H9 (cell line): ENCODE measurements at regions not wholly inside any gene's neighbourhood (a gene's known extent, or its start where the extent isn't known, plus 50 kb on each side); places are given as distances from the start of the nearest gene placed in this dataset.

Experiments
- DNase-seq: peaks from one replicate; pipeline ENCODE4 v3.0.0-alpha.2; 2017
- H2AFZ ChIP-seq: one replicate; pipeline ENCODE4 v1.6.1; 2013; ENCODE audit warnings: mild to moderate bottlenecking, low read length, control low read depth, moderate library complexity
- H2AK5ac ChIP-seq: 2 replicates; pipeline ENCODE4 v1.6.1; 2013; ENCODE audit warnings: low read length, control low read depth, mixed read lengths; ENCODE audit not compliant: insufficient read length
- H2BK120ac ChIP-seq: one replicate; pipeline ENCODE4 v1.6.1; 2013; ENCODE audit warnings: low read depth, mild to moderate bottlenecking, low read length, control low read depth, inconsistent platforms; ENCODE audit not compliant: poor library complexity, severe bottlenecking
- H2BK12ac ChIP-seq: 2 replicates; pipeline ENCODE4 v1.6.1; 2013; ENCODE audit warnings: low read length, control low read depth, mixed read lengths, low read depth; ENCODE audit not compliant: insufficient read length
- H2BK15ac ChIP-seq: 2 replicates; pipeline ENCODE4 v1.6.1; 2013; ENCODE audit warnings: low read depth, low read length, control low read depth
- H2BK20ac ChIP-seq: one replicate; pipeline ENCODE4 v1.6.1; 2013; ENCODE audit warnings: low read depth, mild to moderate bottlenecking, low read length, control low read depth, inconsistent platforms; ENCODE audit not compliant: poor library complexity, severe bottlenecking
- H2BK5ac ChIP-seq: 2 replicates; pipeline ENCODE4 v1.6.1; 2013; ENCODE audit warnings: low read length, control low read depth, mixed read lengths; ENCODE audit not compliant: insufficient read length
- H3K14ac ChIP-seq: 2 replicates; pipeline ENCODE4 v1.6.1; 2013; ENCODE audit warnings: low read length, control low read depth; ENCODE audit not compliant: insufficient read depth
- H3K18ac ChIP-seq: 2 replicates; pipeline ENCODE4 v1.6.1; 2013; ENCODE audit warnings: low read depth, mild to moderate bottlenecking, mixed read lengths, low read length, control low read depth; ENCODE audit not compliant: insufficient read length
- H3K23ac ChIP-seq: 2 replicates; pipeline ENCODE4 v1.6.1; 2013; ENCODE audit warnings: low read length, control low read depth, mixed read lengths, low read depth; ENCODE audit not compliant: insufficient read length
- H3K23me2 ChIP-seq: 2 replicates; pipeline ENCODE4 v1.6.1; 2013; ENCODE audit warnings: low read depth, mild to moderate bottlenecking, mixed read lengths, low read length, control low read depth; ENCODE audit not compliant: insufficient read length, poor library complexity, severe bottlenecking
- H3K27ac ChIP-seq: 2 replicates; pipeline ENCODE4 v1.5.1; 2013; ENCODE audit warnings: low read length, control low read depth, mixed read lengths, low read depth; ENCODE audit not compliant: insufficient read length
- H3K27me3 ChIP-seq: 2 replicates; pipeline ENCODE4 v1.6.1; 2013; ENCODE audit warnings: low read length, control low read depth, inconsistent platforms; ENCODE audit not compliant: insufficient read depth
- H3K4ac ChIP-seq: 2 replicates; pipeline ENCODE4 v1.6.1; 2013; ENCODE audit warnings: low read depth, mild to moderate bottlenecking, control low read depth, inconsistent platforms, low read length, moderate library complexity
- H3K4me1 ChIP-seq: 2 replicates; pipeline ENCODE4 v1.6.1; 2013; ENCODE audit warnings: low read length, control low read depth, inconsistent platforms; ENCODE audit not compliant: insufficient read depth
- H3K4me2 ChIP-seq: 2 replicates; pipeline ENCODE4 v1.6.1; 2013; ENCODE audit warnings: low read length, control low read depth, mixed read lengths; ENCODE audit not compliant: insufficient read length, insufficient read depth
- H3K56ac ChIP-seq: 2 replicates; pipeline ENCODE4 v1.6.1; 2013; ENCODE audit warnings: low read depth, mild to moderate bottlenecking, mixed read lengths, low read length, control low read depth; ENCODE audit not compliant: insufficient read length
- H3K79me1 ChIP-seq: 2 replicates; pipeline ENCODE4 v1.6.1; 2013; ENCODE audit warnings: low read depth, mild to moderate bottlenecking, moderate library complexity, low read length, control low read depth, inconsistent platforms; ENCODE audit not compliant: insufficient read depth, poor library complexity, severe bottlenecking
- H3K79me2 ChIP-seq: 2 replicates; pipeline ENCODE4 v1.6.1; 2013; ENCODE audit warnings: low read length, control low read depth, inconsistent platforms; ENCODE audit not compliant: insufficient read depth
- H3K9ac ChIP-seq: 2 replicates; pipeline ENCODE4 v1.6.1; 2013; ENCODE audit warnings: low read length, control low read depth, mixed read lengths; ENCODE audit not compliant: insufficient read length; ENCODE audit errors: extremely low read depth
- H3K9me3 ChIP-seq: one replicate; pipeline ENCODE4 v1.6.1; 2013; ENCODE audit warnings: low read depth, low read length, inconsistent platforms; ENCODE audit not compliant: control insufficient read depth
- H3T11ph ChIP-seq: one replicate; pipeline ENCODE4 v1.6.1; 2013; ENCODE audit warnings: mild to moderate bottlenecking, low read length, control low read depth, inconsistent platforms
- H4K20me1 ChIP-seq: one replicate; pipeline ENCODE4 v1.6.1; 2013; ENCODE audit not compliant: control insufficient read depth, insufficient read length, insufficient read depth
- H4K5ac ChIP-seq: 2 replicates; pipeline ENCODE4 v1.6.1; 2013; ENCODE audit warnings: low read depth, mild to moderate bottlenecking, mixed read lengths, low read length, control low read depth; ENCODE audit not compliant: insufficient read length
- H4K8ac ChIP-seq: replicated peaks from 2 replicates; pipeline ENCODE4 v1.6.1; 2013; ENCODE audit warnings: low read length, control low read depth, mixed read lengths, low read depth; ENCODE audit not compliant: insufficient read length
- H4K91ac ChIP-seq: 2 replicates; pipeline ENCODE4 v1.6.1; 2013; ENCODE audit warnings: low read depth, mild to moderate bottlenecking, moderate library complexity, mixed read lengths, low read length, control low read depth; ENCODE audit not compliant: insufficient read length
- H3K27ac Mint-ChIP-seq, 3 experiments: 2 replicates in 2 of 3; 3 replicates in 1 of 3; pipeline ENCODE4 v1.8.0; 2020 to 2021; ENCODE audit warnings: mixed read lengths in 3 of 3, mild to moderate bottlenecking in 1 of 3, moderate library complexity in 1 of 3
- H3K27me3 Mint-ChIP-seq: 2 replicates; pipeline ENCODE4 v1.8.0; 2021; ENCODE audit warnings: low read depth, mild to moderate bottlenecking, moderate library complexity, mixed read lengths
- H3K36me3 Mint-ChIP-seq, 3 experiments: 2 replicates in 2 of 3; 3 replicates in 1 of 3; pipeline ENCODE4 v1.8.0; 2020 to 2021; ENCODE audit warnings: low read depth in 3 of 3, mixed read lengths in 3 of 3; ENCODE audit not compliant: insufficient read depth in 1 of 3
- H3K4me1 Mint-ChIP-seq, 2 experiments: 2 replicates each; pipeline ENCODE4 v1.8.0; 2020; ENCODE audit warnings: mixed read lengths in 2 of 2
- H3K4me3 Mint-ChIP-seq, 2 experiments: 2 replicates in 1 of 2; 3 replicates in 1 of 2; pipeline ENCODE4 v1.8.0; 2020 to 2021; ENCODE audit warnings: mild to moderate bottlenecking in 2 of 2, mixed read lengths in 2 of 2, moderate library complexity in 1 of 2
- H3K9me3 Mint-ChIP-seq, 2 experiments: 2 replicates in 1 of 2; 3 replicates in 1 of 2; pipeline ENCODE4 v1.8.0; 2020; ENCODE audit warnings: mild to moderate bottlenecking in 2 of 2, mixed read lengths in 2 of 2, moderate library complexity in 1 of 2
- WGBS: extraction: QIAGEN DNeasy Blood & Tissue Kit; methylation state at CpG from one replicate; pipeline ENCODE4 v1.1.7; 2013; ENCODE audit warnings: missing lambda C conversion rate, low lambda C conversion rate, mixed read lengths; ENCODE audit not compliant: insufficient read length; ENCODE audit errors: extremely low coverage; 5-methylcytosine and 5-hydroxymethylcytosine counted together
- TF ChIP-seq, protein P1 (sequence below): fragments of 200-600 bp; sonication (generic); conservative IDR thresholded peaks from 3 replicates; pipeline ENCODE4 v1.8.0; 2021; ENCODE audit warnings: antibody characterized with exemption, mild to moderate bottlenecking

DNA sequence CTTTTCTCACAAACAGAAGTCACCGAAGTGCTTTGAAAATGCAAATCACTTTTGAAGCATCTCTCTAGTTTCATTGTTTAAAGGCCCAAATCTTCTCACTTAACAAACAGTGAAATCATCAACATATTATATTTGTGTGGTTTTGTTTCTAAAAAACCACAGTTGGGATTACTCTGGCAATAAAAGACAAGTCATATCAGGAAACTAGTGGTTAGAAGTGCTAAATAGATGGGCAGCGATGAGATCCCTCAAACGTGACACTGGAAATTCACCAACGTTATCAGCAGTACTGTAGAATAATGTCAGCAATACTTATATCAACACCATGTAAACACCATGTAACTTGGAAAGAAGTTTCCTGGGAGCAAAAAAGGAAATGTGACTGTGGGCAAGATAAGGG lies 893.5 kb downstream of the SUCLG1 start:
- peaks cover 0 to 4% of the 10 kb centered on the region in 2 experiments; a peak in 2 of 4 replicates for H3K4me1 Mint-ChIP-seq
- Histone ChIP-seq H4K20me1 (no peaks in the 10 kb centered on the region), H3K27me3 (no peaks in the 10 kb centered on the region), H2BK120ac (no peak overlapping the region), H3K14ac (no peak overlapping the region), H3K79me1 (no peaks in the 10 kb centered on the region), H3K9me3 (no peaks in the 10 kb centered on the region), H3K4me2 (no peak overlapping the region), H3K4ac (no peak overlapping the region), H3T11ph (no peak overlapping the region), H3K79me2 (no peaks in the 10 kb centered on the region), H2AK5ac (no peak overlapping the region), H2AFZ (no peak overlapping the region), H3K23ac (no peak overlapping the region), H4K8ac (no peak overlapping the region), H2BK5ac (no peak overlapping the region), H4K91ac (no peak overlapping the region), H3K56ac (no peak overlapping the region), H3K27ac (no peak overlapping the region), H2BK20ac (no peak overlapping the region), H3K23me2 (no peaks in the 10 kb centered on the region), H4K5ac (no peak overlapping the region), H3K4me1 (no peaks in the 10 kb centered on the region), H2BK15ac (no peak overlapping the region), H2BK12ac (no peak overlapping the region), H3K18ac (no peak overlapping the region), H3K9ac (no peak overlapping the region)
- H3K9me3 Mint-ChIP-seq: no peaks in the 10 kb centered on the region
- DNase-seq: no peak
- no peaks in the 10 kb centered on the region for H3K36me3 Mint-ChIP-seq
- H3K27ac Mint-ChIP-seq: no peak overlapping the region
- WGBS: no CpG with 5 or more reads among the region's 4 CpGs
- no peak overlapping the region for H3K4me3 Mint-ChIP-seq
- no peaks in the 10 kb centered on the region for H3K27me3 Mint-ChIP-seq
- TF ChIP-seq, protein P1, sequence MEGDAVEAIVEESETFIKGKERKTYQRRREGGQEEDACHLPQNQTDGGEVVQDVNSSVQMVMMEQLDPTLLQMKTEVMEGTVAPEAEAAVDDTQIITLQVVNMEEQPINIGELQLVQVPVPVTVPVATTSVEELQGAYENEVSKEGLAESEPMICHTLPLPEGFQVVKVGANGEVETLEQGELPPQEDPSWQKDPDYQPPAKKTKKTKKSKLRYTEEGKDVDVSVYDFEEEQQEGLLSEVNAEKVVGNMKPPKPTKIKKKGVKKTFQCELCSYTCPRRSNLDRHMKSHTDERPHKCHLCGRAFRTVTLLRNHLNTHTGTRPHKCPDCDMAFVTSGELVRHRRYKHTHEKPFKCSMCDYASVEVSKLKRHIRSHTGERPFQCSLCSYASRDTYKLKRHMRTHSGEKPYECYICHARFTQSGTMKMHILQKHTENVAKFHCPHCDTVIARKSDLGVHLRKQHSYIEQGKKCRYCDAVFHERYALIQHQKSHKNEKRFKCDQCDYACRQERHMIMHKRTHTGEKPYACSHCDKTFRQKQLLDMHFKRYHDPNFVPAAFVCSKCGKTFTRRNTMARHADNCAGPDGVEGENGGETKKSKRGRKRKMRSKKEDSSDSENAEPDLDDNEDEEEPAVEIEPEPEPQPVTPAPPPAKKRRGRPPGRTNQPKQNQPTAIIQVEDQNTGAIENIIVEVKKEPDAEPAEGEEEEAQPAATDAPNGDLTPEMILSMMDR: no peak
